Fibroblast of skin of scalp (primary cell): ENCODE measurements at regions not wholly inside any gene's neighbourhood (a gene's known extent, or its start where the extent isn't known, plus 50 kb on each side); places are given as distances from the start of the nearest gene placed in this dataset.

Source experiments
- DNase-seq: peaks from one replicate; pipeline ENCODE4 v3.0.0-alpha.2; 2013

DNA sequence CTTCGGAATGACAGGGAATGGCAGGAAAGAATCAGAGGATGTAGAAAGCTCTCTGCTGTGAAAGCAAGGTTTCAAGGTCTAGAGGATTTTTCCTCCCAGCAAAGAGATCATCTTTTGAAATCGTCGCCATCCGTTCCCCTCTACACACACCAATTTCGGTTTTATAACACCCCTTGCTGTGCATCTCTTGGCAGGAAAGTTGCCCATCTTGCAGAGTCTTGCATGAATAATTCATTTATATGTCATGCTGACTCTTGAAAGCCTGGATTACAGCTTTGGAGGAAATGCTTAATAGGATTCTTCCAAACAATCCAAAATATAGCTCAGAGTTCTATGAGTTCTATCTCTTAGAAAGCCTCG is 262.7 kb downstream of the CHL1 start:
- DNase-seq: no peak

DNA sequence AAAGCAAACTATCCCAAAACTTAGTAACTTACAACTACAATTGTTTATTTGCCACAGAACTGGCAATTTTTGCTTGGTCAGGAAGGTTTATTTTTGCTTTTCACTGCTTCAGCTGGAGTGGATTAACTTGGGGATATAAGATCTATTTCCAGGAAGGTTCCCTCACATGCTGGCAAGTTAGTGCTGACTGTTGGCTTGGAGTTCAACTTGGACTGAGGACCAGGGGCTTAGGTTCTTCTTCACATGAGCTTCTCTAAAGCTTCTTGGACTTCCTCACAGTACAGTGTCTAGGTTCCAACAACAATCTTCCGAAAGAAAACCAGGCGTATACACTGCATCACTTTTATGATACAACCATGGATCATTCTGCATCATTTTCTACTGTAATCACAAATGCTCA is 264.4 kb downstream of the CHL1 start:
- no peak for DNase-seq

- DNase-seq: no peak
Measured at GRCh38 chr3:462851-463250, 266.3 kb downstream of the CHL1 start.

GRCh38 chr3:463252-464192 is 267.0 kb downstream of the CHL1 start:
- DNase-seq: no peak

DNA sequence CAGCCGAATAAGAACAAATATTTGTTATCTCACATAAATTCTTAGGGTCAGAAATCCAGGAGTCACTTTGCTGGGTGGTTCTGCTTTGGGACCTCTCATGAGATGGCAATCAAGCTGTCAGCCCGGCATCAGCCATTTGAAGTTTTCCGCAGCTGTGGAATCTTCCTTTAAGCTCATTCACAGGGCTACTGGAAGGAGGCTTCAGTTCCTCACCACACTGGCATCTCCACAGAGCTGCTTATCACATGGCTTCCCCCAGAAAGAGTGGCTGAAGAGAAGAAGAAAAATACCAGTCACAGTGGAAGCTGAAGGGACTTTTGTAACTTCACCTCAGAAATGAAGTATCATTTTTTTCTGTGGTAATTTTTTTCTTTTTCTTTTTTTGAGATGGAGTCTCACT is 267.7 kb downstream of the CHL1 start:
- no peak for DNase-seq

GRCh38 chr3:468172-468571 is 271.6 kb downstream of the CHL1 start:
- DNase-seq: no peak

DNA sequence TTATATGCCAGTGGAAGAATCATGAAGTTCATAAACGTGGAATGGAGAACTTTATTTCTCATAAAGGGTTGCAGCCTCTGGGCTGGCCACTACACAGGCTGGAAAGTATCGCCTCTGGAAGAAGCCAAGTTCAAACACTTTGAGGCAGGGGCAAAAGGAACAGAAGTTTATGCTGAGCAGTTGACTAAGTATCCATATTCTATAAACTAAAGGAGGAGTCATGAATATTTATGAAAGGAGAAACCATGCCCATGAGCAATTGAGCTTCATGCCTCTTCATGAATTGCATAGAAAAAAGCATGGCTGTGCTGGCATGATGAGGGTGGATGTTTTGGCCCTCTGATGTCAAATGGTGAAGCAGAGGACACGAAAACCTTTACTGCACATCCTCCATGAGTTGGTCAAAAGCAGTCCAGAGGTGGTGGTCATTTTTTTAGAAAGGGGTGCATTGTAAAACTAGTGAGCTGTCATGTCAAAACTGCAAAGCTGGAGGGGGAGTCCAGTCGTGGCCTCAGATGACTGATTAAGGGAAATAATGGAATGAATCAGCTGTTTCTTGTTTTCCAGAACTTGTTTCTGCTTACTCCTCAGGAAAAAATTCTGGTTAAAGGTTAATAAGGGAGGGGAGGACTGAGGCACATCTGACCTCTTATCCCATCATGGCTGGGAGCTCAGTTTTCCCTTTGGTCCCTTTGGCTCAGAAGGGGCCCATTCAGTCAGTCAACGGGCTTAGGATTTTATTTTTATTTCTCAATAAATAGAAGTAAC is 276.7 kb downstream of the CHL1 start:
- no peak for DNase-seq

DNA sequence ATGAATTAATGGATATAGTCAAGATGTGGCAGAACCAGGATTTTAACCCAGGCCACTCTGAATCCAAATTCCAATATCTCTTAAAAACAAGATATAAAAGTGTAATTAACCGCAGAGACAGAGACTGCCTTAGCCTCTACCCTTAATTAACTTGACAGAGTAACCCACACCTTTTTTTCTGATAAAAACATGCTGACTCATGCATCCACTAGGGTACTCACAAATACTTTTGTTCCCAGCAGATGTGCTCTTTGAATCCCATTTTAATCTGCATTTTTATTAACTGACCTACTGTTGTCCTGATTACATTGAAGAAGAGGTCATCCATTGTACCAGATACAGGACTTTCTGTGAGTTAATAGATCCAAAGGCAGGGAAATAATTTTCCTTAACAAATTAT is 278.3 kb downstream of the CHL1 start:
- no peak for DNase-seq

DNA sequence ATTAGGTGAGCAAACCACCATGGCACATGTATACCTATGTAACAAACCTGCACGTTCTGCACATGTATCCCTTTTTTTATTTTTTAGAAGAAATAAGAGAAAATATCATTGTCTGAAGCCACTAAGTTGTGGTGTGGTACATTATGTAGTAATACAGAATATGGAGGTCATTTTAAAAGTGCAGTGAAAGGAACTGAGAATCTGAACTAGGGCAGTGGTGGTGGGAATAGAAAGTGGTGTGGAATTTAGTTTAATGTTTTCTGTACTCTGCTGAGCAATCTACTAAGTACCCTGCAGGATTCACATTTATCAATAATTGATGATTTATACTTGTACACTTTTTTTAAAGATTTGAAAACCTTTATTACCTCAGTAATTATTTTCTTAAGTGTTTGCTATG is 283.5 kb downstream of the CHL1 start:
- no peak for DNase-seq

DNA sequence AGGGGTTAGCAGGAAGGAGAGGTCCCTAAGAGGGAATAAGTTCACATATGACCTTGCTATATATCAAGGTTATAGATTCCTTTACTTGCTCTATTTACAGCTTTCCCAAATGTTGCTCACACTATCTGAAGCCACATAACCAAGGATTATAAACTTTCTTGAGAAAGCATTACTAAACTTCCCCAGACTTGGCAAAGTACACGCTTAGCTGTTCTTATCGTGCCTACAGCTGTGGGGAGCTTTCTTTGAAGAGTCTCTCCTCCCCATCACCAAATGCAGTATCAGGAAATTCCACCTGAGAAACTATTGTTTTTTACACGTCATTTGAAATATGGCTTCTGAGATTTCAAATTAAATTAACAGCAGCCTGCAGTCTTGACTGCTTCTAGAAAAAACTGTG is 284.5 kb downstream of the CHL1 start:
- DNase-seq: no peak

DNA sequence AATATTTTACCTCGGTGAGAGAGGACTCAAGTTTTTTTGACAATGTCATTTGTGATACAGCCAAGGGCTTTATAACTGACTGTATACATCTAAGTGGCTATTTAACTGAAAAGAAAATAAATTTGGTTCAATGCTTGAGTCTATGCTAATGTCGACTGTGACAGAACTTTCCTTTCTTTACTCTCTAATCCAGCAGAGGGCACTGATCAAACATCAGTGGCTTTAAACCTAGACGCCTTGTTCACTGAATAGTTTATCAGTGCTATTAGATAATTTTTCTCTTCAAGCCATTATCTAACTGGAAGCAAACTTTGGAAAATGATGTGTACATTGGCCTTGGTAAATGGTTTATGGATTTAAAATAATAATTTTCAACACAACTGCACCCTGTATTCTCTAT is 285.1 kb downstream of the CHL1 start:
- DNase-seq: no peak

- no peak for DNase-seq
Measured at GRCh38 chr3:482479-482878, 285.9 kb downstream of the CHL1 start.

- DNase-seq: no peak
Measured at GRCh38 chr3:484341-484740, 287.8 kb downstream of the CHL1 start.

GRCh38 chr3:487614-488013 is 291.1 kb downstream of the CHL1 start:
- no peak for DNase-seq

GRCh38 chr3:492586-493316 is 296.2 kb downstream of the CHL1 start:
- no peak for DNase-seq

- no peak for DNase-seq
Measured at GRCh38 chr3:494190-494589, 297.6 kb downstream of the CHL1 start.

GRCh38 chr3:498487-498886 is 301.9 kb downstream of the CHL1 start:
- DNase-seq: no peak

- DNase-seq: no peak
Measured at GRCh38 chr3:499001-499761, 302.6 kb downstream of the CHL1 start.

DNA sequence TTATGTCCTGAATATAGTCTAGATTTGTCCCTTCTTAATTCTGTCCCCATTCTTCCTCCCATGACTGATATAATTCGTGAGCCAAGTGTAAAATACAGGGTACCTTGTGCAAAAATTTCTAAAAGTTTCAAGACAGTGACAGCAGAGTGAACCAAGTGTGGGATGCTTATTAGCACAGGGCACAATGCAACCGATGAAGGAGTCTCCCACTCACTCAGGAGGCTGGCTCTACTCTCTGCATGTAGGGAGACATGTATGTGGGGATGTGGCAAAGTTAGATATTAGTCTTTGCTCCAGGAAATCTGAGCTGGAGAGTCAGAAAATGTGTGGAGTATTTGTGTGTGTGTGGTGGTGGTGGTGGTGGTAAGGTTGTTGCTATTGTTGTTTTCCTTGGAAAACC is 305.9 kb downstream of the CHL1 start:
- no peak for DNase-seq

DNA sequence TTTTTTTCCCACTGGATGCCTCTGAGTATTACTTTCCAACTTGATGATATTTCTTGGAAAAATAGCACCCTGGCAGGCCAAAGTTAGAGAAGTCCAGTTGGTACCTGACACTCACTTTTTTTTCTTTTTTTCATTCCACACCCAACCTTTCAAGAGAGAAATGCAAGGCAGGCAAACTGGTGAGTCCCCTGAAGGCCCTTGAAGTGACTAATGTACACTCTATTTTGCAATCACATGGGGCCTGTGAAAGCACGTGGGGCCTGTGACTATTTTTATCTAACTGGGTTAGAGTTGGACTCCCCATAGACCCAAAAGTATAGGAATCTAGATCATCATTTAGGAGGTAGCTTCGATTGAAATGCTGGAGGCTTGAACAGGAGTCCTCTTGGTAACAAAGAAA is 316.7 kb downstream of the CHL1 start:
- DNase-seq: no peak

DNA sequence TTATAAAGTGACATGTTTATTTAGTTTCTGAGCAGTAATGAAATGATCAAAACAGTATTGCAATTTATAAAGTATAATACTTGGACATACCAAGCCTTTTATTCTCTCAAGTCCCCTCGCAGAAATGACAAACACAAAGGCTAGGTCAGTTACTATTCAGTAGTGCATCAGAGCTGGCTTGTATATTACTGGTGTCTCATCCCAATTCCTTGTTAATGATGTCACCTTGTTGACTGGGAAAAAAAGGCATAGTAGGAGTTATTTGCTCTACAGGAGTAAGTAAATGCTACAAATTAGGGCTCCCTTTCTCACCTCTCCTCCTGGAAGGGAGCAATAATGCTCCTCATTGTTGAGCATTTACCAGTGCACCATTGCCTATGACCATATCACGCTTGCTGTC is 317.6 kb downstream of the CHL1 start:
- no peak for DNase-seq

DNA sequence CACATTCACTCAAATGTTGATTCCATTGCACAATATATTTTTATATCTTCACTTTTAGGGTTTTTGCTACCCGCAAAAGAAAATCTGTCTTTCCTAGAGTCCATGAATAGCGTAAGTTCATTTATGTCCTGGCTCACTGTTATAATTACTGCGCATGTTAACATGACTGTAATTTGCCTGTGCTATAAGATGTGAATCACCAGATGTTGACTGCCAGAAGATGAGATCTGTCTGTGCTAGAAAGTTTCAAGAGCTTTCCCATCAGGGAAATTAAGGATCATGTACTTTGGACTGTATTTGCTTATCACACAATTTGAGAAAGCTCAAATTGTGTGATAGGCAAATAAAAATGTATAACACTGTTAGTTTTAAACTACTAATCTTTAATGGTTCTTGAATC is 322.5 kb downstream of the CHL1 start:
- no peak for DNase-seq

GRCh38 chr3:522888-523287 is 326.3 kb downstream of the CHL1 start:
- DNase-seq: no peak
